ENCODE measurements at regions not wholly inside any gene's neighbourhood (a gene's known extent, or its start where the extent isn't known, plus 50 kb on each side); places are given as distances from the start of the nearest gene placed in this dataset.

- H3K4me3 ChIP-seq (replicated peaks in 1 of 3) = no peak overlapping the region
- intact Hi-C loops (cut with DNase I) = no loop called here
- no peak overlapping the region for H3K27ac ChIP-seq
- no peaks in the 10 kb centered on the region for H3K27me3 ChIP-seq
- TF ChIP-seq POLR2A (IDR thresholded peaks at IDR 0.05) = no peak
- TF ChIP-seq CTCF (IDR thresholded peaks at IDR 0.05) = no peak
- H3K36me3 ChIP-seq = no peaks in the 10 kb centered on the region
- WGBS, 2 donors = 25 to 36% methylated on average over 1 of the region's 1 CpG
- H3K4me1 ChIP-seq = no peaks in the 10 kb centered on the region
- no peak for DNase-seq
- H3K9me3 ChIP-seq = no peaks in the 10 kb centered on the region
These were observed 429.6 kb downstream of the RFC3 start for GRCh38 chr13:34247596-34247995.

DNA sequence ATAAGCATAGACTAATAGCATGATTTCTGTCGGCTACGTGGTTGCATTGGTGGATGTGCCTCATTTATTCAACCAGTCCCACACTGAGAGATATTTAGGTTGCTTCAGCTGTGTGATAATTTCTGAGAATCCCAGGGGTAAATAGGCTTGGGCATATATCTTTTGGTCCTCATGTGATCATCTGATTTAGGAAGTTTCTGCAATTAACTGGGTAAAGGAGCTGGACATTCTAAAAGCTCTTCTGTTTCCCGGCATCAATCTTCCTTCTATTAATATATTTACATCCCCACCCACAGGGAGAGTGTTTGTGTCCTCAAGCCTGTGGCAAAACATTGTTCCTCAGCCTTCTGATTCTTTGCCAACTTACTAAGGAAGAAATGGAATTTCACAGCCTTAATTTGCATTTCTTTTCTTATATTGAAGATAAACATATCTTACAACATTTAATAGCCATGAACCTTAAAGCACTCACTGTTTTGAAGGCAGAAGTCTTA, 431.6 kb downstream of the RFC3 start:
- intact Hi-C loops (cut with DNase I) = no loop called here
- 93 to 94% methylated on average over 3 of the region's 3 CpGs for WGBS, 2 donors

DNA sequence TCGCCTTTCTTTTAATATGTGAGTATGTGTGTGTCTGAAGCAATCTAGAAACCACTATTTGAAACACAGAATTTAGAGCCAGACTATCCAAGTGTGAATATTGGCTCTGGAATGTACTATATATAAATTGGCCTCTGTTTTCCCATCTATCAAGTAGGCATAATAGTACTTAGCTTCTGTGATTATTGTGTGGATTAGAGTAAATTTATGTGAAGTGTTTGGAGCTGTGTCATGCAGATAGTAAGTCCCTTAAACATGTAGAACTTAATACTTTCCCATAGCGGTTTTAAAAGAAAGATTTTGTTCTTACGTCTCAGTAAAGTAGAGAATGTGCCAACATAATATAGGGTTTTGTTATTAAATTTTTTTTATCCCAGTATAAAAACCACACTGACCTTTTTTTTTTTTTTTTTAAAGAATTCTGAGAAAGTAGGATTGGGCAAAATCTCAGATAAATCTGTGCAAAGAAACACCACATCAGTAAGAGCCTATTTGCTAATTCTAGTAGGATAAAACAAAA, 432.3 kb downstream of the RFC3 start:
- Histone ChIP-seq H3K27me3 (no peaks in the 10 kb centered on the region), H3K36me3 (no peaks in the 10 kb centered on the region), H3K4me3 (replicated peaks in 1 of 3) (no peak overlapping the region), H3K4me1 (no peaks in the 10 kb centered on the region), H3K27ac (no peak overlapping the region), H3K9me3 (no peaks in the 10 kb centered on the region)
- WGBS, 2 donors = 91 to 96% methylated on average over 3 of the region's 3 CpGs
- intact Hi-C loops (cut with DNase I) = no loop called here
- TF ChIP-seq CTCF (IDR thresholded peaks at IDR 0.05) = no peak
- TF ChIP-seq POLR2A (IDR thresholded peaks at IDR 0.05) = no peak
- no peak for DNase-seq

More for the DNA sequence above, 431.6 kb downstream of the RFC3 start:
- no peaks in the 10 kb centered on the region for H3K36me3 ChIP-seq
- no peaks in the 10 kb centered on the region for H3K4me1 ChIP-seq
- no peak for DNase-seq
- no peaks in the 10 kb centered on the region for H3K9me3 ChIP-seq
- TF ChIP-seq POLR2A (IDR thresholded peaks at IDR 0.05) (no peak), CTCF (IDR thresholded peaks at IDR 0.05) (no peak)
- no peaks in the 10 kb centered on the region for H3K27me3 ChIP-seq
- H3K27ac ChIP-seq = no peak overlapping the region
- H3K4me3 ChIP-seq (replicated peaks in 1 of 3) = no peak overlapping the region

DNA sequence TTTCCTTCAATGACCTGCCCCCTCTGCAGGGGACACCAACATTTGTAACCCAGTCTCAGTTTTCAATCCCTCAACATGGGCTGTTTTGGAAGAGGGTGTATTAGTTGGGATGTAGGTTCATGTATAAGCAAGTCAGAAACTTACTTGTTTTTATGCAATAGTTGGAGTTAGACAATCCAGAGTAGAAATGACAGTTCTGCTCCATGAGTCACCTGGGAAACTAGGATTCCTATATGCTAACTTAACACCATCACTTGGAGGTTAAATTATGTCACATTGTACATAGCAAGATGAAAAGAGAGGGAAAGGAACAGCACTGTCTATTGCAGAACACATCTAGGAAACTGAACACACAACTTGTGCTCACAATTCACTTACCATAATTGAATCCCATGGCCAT, 436.4 kb downstream of the RFC3 start:
- H3K27ac ChIP-seq = no peak overlapping the region
- no peaks in the 10 kb centered on the region for H3K4me1 ChIP-seq
- TF ChIP-seq CTCF (IDR thresholded peaks at IDR 0.05) = no peak
- no peak for TF ChIP-seq POLR2A (IDR thresholded peaks at IDR 0.05)
- H3K27me3 ChIP-seq = no peaks in the 10 kb centered on the region
- intact Hi-C loops (cut with DNase I) = no loop called here
- DNase-seq = no peak
- H3K9me3 ChIP-seq = no peaks in the 10 kb centered on the region
- H3K4me3 ChIP-seq (replicated peaks in 1 of 3) = no peak overlapping the region
- no peaks in the 10 kb centered on the region for H3K36me3 ChIP-seq

DNA sequence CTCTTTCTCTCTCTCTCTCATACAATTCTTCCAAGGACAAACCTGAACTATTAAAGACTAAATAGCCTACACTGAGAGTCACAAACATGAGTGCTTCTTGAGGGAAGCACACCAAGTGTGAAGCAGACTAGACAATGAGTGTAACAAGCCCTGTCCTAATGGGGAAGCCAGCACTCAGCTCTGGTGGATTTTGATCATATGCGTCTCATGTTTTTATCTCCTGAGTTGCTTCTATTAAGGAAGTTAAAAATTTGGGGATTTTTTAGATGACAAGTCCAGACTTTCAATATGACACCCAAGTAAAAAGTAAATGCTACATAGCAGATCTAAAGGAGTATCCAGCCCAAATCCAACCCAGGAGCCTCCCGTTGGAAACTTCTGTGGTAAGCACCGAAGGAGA, 437.8 kb downstream of the RFC3 start:
- no peak overlapping the region for H3K27ac ChIP-seq
- H3K27me3 ChIP-seq = no peaks in the 10 kb centered on the region
- H3K36me3 ChIP-seq = no peaks in the 10 kb centered on the region
- 91% methylated on average over 3 of the region's 3 CpGs for WGBS, 2 donors
- H3K9me3 ChIP-seq = no peaks in the 10 kb centered on the region
- H3K4me3 ChIP-seq (replicated peaks in 1 of 3) = no peak overlapping the region
- H3K4me1 ChIP-seq = no peaks in the 10 kb centered on the region
- DNase-seq = no peak
- intact Hi-C loops (cut with DNase I) = no loop called here
- TF ChIP-seq POLR2A (IDR thresholded peaks at IDR 0.05) (no peak), CTCF (IDR thresholded peaks at IDR 0.05) (no peak)

Measured in thyroid gland (tissue), 4 donors.